ENCODE measurements at regions not wholly inside any gene's neighbourhood (a gene's known extent, or its start where the extent isn't known, plus 50 kb on each side); places are given as distances from the start of the nearest gene placed in this dataset.
"Not testable (repeated sequence)": the region's sequence is repeated elsewhere in the genome, so short reads cannot be mapped to it uniquely, and the experiment has no call there.

GRCh38 chr4:53847965-53848364 lies 216.4 kb downstream of the CHIC2 start:
- Histone ChIP-seq H3K36me3 (no peaks in the 10 kb centered on the region), H3K27ac (no peak overlapping the region), H3K9me3 (no peaks in the 10 kb centered on the region), H3K4me3 (no peak overlapping the region), H3K4me1 (no peaks in the 10 kb centered on the region), H3K27me3 (no peaks in the 10 kb centered on the region)
- TF ChIP-seq EP300 (IDR thresholded peaks at IDR 0.05) (no peak), POLR2A (IDR thresholded peaks at IDR 0.05) (no peak), CTCF (IDR thresholded peaks at IDR 0.05) (no peak)
- no peak for DNase-seq (ENCODE audit: low spot score in 2 of 2)

- no peaks in the 10 kb centered on the region for H3K4me1 ChIP-seq
- no peaks in the 10 kb centered on the region for H3K9me3 ChIP-seq
- H3K27me3 ChIP-seq, result no peaks in the 10 kb centered on the region
- H3K4me3 ChIP-seq, result no peak overlapping the region
- WGBS, 2 donors, result 58 to 62% methylated on average over 2 of the region's 2 CpGs
- TF ChIP-seq CTCF (IDR thresholded peaks at IDR 0.05) (no peak), POLR2A (IDR thresholded peaks at IDR 0.05) (no peak), EP300 (IDR thresholded peaks at IDR 0.05) (no peak)
- no peak for DNase-seq (ENCODE audit: low spot score in 2 of 2)
- H3K27ac ChIP-seq, result no peak overlapping the region
- H3K36me3 ChIP-seq, result no peaks in the 10 kb centered on the region
Measured at GRCh38 chr4:53844551-53844950, 219.9 kb downstream of the CHIC2 start.

DNA sequence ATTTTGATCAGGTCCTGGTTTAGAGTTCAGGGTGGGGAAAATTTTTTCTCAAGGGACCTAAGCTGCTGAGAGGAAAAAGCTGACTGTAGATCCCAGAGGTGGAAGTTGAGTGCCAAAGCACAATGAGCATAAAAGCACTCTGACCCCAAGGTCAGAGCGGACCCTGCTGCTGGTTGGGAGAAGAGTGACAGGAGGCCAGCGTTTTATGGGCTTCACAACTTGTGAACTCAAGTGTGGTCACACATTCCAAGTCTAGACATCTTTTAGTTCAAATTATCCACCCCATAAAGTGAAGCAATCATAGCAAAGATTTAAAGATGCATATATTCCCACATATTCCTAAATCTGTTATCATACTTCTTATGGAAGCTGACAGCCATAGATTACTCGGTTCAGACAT lies 220.3 kb downstream of the CHIC2 start:
- Histone ChIP-seq H3K9me3 (no peaks in the 10 kb centered on the region), H3K36me3 (no peaks in the 10 kb centered on the region), H3K4me3 (no peak overlapping the region), H3K27ac (no peak overlapping the region), H3K4me1 (no peaks in the 10 kb centered on the region), H3K27me3 (no peaks in the 10 kb centered on the region)
- 38 to 42% methylated on average over 3 of the region's 3 CpGs for WGBS, 2 donors
- DNase-seq (ENCODE audit: low spot score in 2 of 2), result no peak
- TF ChIP-seq EP300 (IDR thresholded peaks at IDR 0.05), result no peak
- TF ChIP-seq POLR2A (IDR thresholded peaks at IDR 0.05), result no peak

GRCh38 chr4:53841711-53842110 lies 222.7 kb downstream of the CHIC2 start:
- Histone ChIP-seq H3K36me3 (no peaks in the 10 kb centered on the region), H3K9me3 (peaks cover 0 to 7% (median 0%) of the 10 kb centered on the region in 4 donors), H3K4me3 (no peak overlapping the region), H3K27me3 (no peaks in the 10 kb centered on the region), H3K4me1 (no peaks in the 10 kb centered on the region), H3K27ac (no peak overlapping the region)
- WGBS, 2 donors, result 86 to 88% methylated on average over 5 of the region's 5 CpGs
- DNase-seq (ENCODE audit: low spot score in 2 of 2), result no peak
- TF ChIP-seq CTCF (IDR thresholded peaks at IDR 0.05) (no peak), POLR2A (IDR thresholded peaks at IDR 0.05) (no peak), EP300 (IDR thresholded peaks at IDR 0.05) (no peak)

- Histone ChIP-seq H3K4me3 (no peak overlapping the region), H3K27ac (no peak overlapping the region), H3K36me3 (no peaks in the 10 kb centered on the region), H3K27me3 (no peaks in the 10 kb centered on the region), H3K4me1 (no peaks in the 10 kb centered on the region), H3K9me3 (peaks cover 0 to 7% (median 0%) of the 10 kb centered on the region in 4 donors)
- DNase-seq (ENCODE audit: low spot score in 2 of 2), result no peak
- TF ChIP-seq CTCF (IDR thresholded peaks at IDR 0.05) (no peak), EP300 (IDR thresholded peaks at IDR 0.05) (no peak), POLR2A (IDR thresholded peaks at IDR 0.05) (no peak)
- 67 to 72% methylated on average over 2 of the region's 2 CpGs for WGBS, 2 donors
Measured at GRCh38 chr4:53840643-53841042, 223.8 kb downstream of the CHIC2 start.

- H3K4me3 ChIP-seq, H3K4me1 ChIP-seq: not testable (repeated sequence)
- 72 to 81% methylated on average over 7 of the region's 7 CpGs for WGBS, 2 donors
Measured at GRCh38 chr4:53833302-53834003, 231.0 kb downstream of the CHIC2 start.

More at GRCh38 chr4:53833302-53834003, 231.0 kb downstream of the CHIC2 start:
- H3K27me3 ChIP-seq; H3K36me3 ChIP-seq; H3K27ac ChIP-seq; DNase-seq (ENCODE audit: low spot score in 2 of 2): not testable (repeated sequence)
- peaks cover 0 to 33% (median 0%) of the 10 kb centered on the region in 4 donors for H3K9me3 ChIP-seq

All from tibial nerve (tissue), 4 donors.